CD14-positive monocyte (primary cell): ENCODE measurements at regions not wholly inside any gene's neighbourhood (a gene's known extent, or its start where the extent isn't known, plus 50 kb on each side); places are given as distances from the start of the nearest gene placed in this dataset.

Experiments used
- DNase-seq, 3 donors: peaks; one replicate each; pipeline ENCODE4 v3.0.0-alpha.2; 2011 to 2022
- H2AFZ ChIP-seq: 2 replicates; pipeline ENCODE4 v1.6.0; 2012; ENCODE audit warnings: mild to moderate bottlenecking, low read depth, low read length, inconsistent platforms; ENCODE audit not compliant: insufficient read depth, poor library complexity, severe bottlenecking
- H3K27ac ChIP-seq, 2 donors: 1 replicate in 1 of 2; 2 replicates in 1 of 2; pipeline ENCODE4 v1.5.1; 2012 to 2013; ENCODE audit warnings: low read length in 2 of 2, control low read depth in 1 of 2, inconsistent platforms in 1 of 2, low read depth in 1 of 2, mild to moderate bottlenecking in 1 of 2
- H3K27me3 ChIP-seq, 2 donors: one replicate each; pipeline versions ENCODE4 v1.6.0 to v1.6.1; 2011 to 2013; ENCODE audit warnings: low read length in 2 of 2; ENCODE audit not compliant: control insufficient read depth in 2 of 2, insufficient read depth in 2 of 2
- H3K36me3 ChIP-seq, 2 donors: replicated peaks in 1 of 2; 1 replicate in 1 of 2; 2 replicates in 1 of 2; pipeline versions ENCODE4 v1.5.1 to v1.6.1; 2012 to 2013; ENCODE audit warnings: low read length in 2 of 2, control low read depth in 1 of 2, inconsistent platforms in 1 of 2, mild to moderate bottlenecking in 1 of 2; ENCODE audit not compliant: insufficient read depth in 2 of 2, control insufficient read depth in 1 of 2
- H3K4me1 ChIP-seq, 2 donors: 1 replicate in 1 of 2; 2 replicates in 1 of 2; pipeline versions ENCODE4 v1.5.1 to v1.6.1; 2012 to 2013; ENCODE audit warnings: low read length in 2 of 2, control low read depth in 1 of 2, inconsistent platforms in 1 of 2, mild to moderate bottlenecking in 1 of 2, moderate library complexity in 1 of 2; ENCODE audit not compliant: insufficient read depth in 2 of 2, control insufficient read depth in 1 of 2
- H3K4me2 ChIP-seq: replicated peaks from 2 replicates; pipeline ENCODE3; 2012; ENCODE audit warnings: low read length, moderate library complexity, mild to moderate bottlenecking; ENCODE audit not compliant: poor library complexity, severe bottlenecking; ENCODE audit errors: extremely low read depth
- H3K4me3 ChIP-seq, 3 experiments: fragments of 200-600 bp in 1 of 3; sonication (generic) in 1 of 3; replicated peaks in 1 of 3; 1 replicate in 2 of 3; 2 replicates in 1 of 3; pipeline ENCODE4 v1.5.1; 2011 to 2013; ENCODE audit warnings: low read length in 3 of 3, mild to moderate bottlenecking in 3 of 3, control low read depth in 2 of 3, low read depth in 2 of 3, inconsistent platforms in 1 of 3, moderate library complexity in 1 of 3
- H3K79me2 ChIP-seq: 2 replicates; pipeline ENCODE4 v1.6.0; 2012; ENCODE audit warnings: mild to moderate bottlenecking, control low read depth, inconsistent platforms, low read length, moderate library complexity; ENCODE audit not compliant: insufficient read depth
- H3K9ac ChIP-seq: 2 replicates; pipeline ENCODE4 v1.6.0; 2017; ENCODE audit warnings: low read length, mild to moderate bottlenecking; ENCODE audit not compliant: insufficient read depth, poor library complexity, severe bottlenecking
- H3K9me3 ChIP-seq, 2 donors: replicated peaks in 1 of 2; 1 replicate in 1 of 2; 2 replicates in 1 of 2; pipeline versions ENCODE4 v1.5.1 to v1.6.1; 2012 to 2013; ENCODE audit warnings: low read length in 2 of 2, control low read depth in 1 of 2; ENCODE audit not compliant: control insufficient read depth in 1 of 2, insufficient read depth in 1 of 2
- H4K20me1 ChIP-seq: 2 replicates; pipeline ENCODE4 v1.6.0; 2012; ENCODE audit warnings: mild to moderate bottlenecking, low read length, control low read depth, moderate library complexity; ENCODE audit not compliant: insufficient read depth
- H3K27ac Mint-ChIP-seq, 7 donors: one replicate each; pipeline ENCODE4 v1.8.0; 2020; ENCODE audit warnings: mild to moderate bottlenecking in 7 of 7, mixed read lengths in 7 of 7, moderate library complexity in 6 of 7, inconsistent platforms in 2 of 7
- H3K27me3 Mint-ChIP-seq, 3 donors: one replicate each; pipeline ENCODE4 v1.8.0; 2021 to 2022; ENCODE audit warnings: low read depth in 3 of 3, mild to moderate bottlenecking in 3 of 3, mixed read lengths in 3 of 3, moderate library complexity in 3 of 3, inconsistent platforms in 1 of 3
- H3K36me3 Mint-ChIP-seq, 2 donors: one replicate each; pipeline ENCODE4 v1.8.0; 2020; ENCODE audit warnings: mixed read lengths in 2 of 2, inconsistent platforms in 1 of 2, mild to moderate bottlenecking in 1 of 2
- H3K4me1 Mint-ChIP-seq: one replicate; pipeline ENCODE4 v1.8.0; 2020; ENCODE audit warnings: mild to moderate bottlenecking, mixed read lengths
- H3K4me3 Mint-ChIP-seq, 2 donors: one replicate each; pipeline ENCODE4 v1.8.0; 2020; ENCODE audit warnings: mild to moderate bottlenecking in 2 of 2, mixed read lengths in 2 of 2, moderate library complexity in 1 of 2
- H3K9me3 Mint-ChIP-seq, 7 donors: one replicate each; pipeline ENCODE4 v1.8.0; 2020 to 2022; ENCODE audit warnings: mixed read lengths in 7 of 7, mild to moderate bottlenecking in 6 of 7, moderate library complexity in 6 of 7, inconsistent platforms in 2 of 7
- CTCF ChIP-seq: fragments of 200-600 bp; IDR thresholded peaks from one replicate; pipeline ENCODE4 v1.8.0; 2022; ENCODE audit warnings: antibody characterized with exemption, mild to moderate bottlenecking
- WGBS: methylation state at CpG from one replicate; pipeline ENCODE4 v1.1.5; 2013; ENCODE audit warnings: missing lambda C conversion rate; ENCODE audit not compliant: insufficient coverage; 5-methylcytosine and 5-hydroxymethylcytosine counted together
- intact Hi-C, 2 donors: fragments of 100-400 bp; cut with micrococcal nuclease; formaldehyde crosslinking; loops; one replicate each; pipeline versions ENCODE4 v1.15.0 to v1.15.1; 2023

GRCh38 chr22:22167791-22168189 is 76.8 kb upstream of the VPREB1 start:
- H3K9me3 Mint-ChIP-seq = no peaks in the 10 kb centered on the region
- Histone ChIP-seq H3K4me3 (peak overlapping the region in 1 of 3 experiments; percentile 30), H2AFZ (no peak overlapping the region), H4K20me1 (no peaks in the 10 kb centered on the region), H3K79me2 (no peaks in the 10 kb centered on the region), H3K9me3 (no peaks in the 10 kb centered on the region), H3K36me3 (no peaks in the 10 kb centered on the region), H3K4me1 (peaks cover 10 to 11% of the 10 kb centered on the region in 2 donors), H3K4me2 (peak overlapping the region; percentile 30), H3K27me3 (peaks cover 0 to 2% of the 10 kb centered on the region in 2 donors), H3K27ac (no peak overlapping the region), H3K9ac (no peak overlapping the region)
- no peak for TF ChIP-seq CTCF
- intact Hi-C loops = no loop called here
- peaks cover 16% of the 10 kb centered on the region for H3K4me1 Mint-ChIP-seq
- H3K27ac Mint-ChIP-seq = peak overlapping the region in 1 of 7 donors; percentile 60
- H3K36me3 Mint-ChIP-seq = no peaks in the 10 kb centered on the region
- no peak for DNase-seq
- no CpG with 5 or more reads among the region's 2 CpGs for WGBS
- H3K4me3 Mint-ChIP-seq = no peak overlapping the region
- H3K27me3 Mint-ChIP-seq = peaks cover 5 to 7% (median 5%) of the 10 kb centered on the region in 3 donors

- Mint-ChIP-seq H3K36me3 (no peaks in the 10 kb centered on the region), H3K9me3 (peaks cover 0 to 2% (median 0%) of the 10 kb centered on the region in 7 donors), H3K27ac (no peak overlapping the region), H3K27me3 (peaks cover 6 to 8% (median 7%) of the 10 kb centered on the region in 3 donors), H3K4me3 (no peak overlapping the region), H3K4me1 (peaks cover 16% of the 10 kb centered on the region)
- Histone ChIP-seq H3K79me2 (no peaks in the 10 kb centered on the region), H4K20me1 (no peaks in the 10 kb centered on the region), H3K27ac (no peak overlapping the region), H3K4me1 (peaks cover 10 to 11% of the 10 kb centered on the region in 2 donors), H3K36me3 (no peaks in the 10 kb centered on the region), H3K4me3 (no peak overlapping the region), H3K27me3 (peaks cover 0 to 2% of the 10 kb centered on the region in 2 donors), H3K9ac (no peak overlapping the region), H2AFZ (no peak overlapping the region), H3K9me3 (no peaks in the 10 kb centered on the region), H3K4me2 (no peak overlapping the region)
- WGBS = 40% methylated on average over 1 of the region's 5 CpGs
- no peak for DNase-seq
- no peak for TF ChIP-seq CTCF
- intact Hi-C loops = no loop called here
Observed at GRCh38 chr22:22166941-22167713, 77.5 kb upstream of the VPREB1 start.
